Osteocyte (in vitro differentiated cells): ENCODE measurements at regions not wholly inside any gene's neighbourhood (a gene's known extent, or its start where the extent isn't known, plus 50 kb on each side); places are given as distances from the start of the nearest gene placed in this dataset.

ENCODE experiments used
- DNase-seq: peaks from one replicate; pipeline ENCODE4 v3.0.0; 2021; ENCODE audit warnings: mixed read lengths; ENCODE audit not compliant: unreplicated experiment; ENCODE audit errors: extremely low spot score
- H3K27ac Mint-ChIP-seq: one replicate; pipeline ENCODE4 v1.8.0; 2021; ENCODE audit warnings: mild to moderate bottlenecking, mixed read lengths; ENCODE audit not compliant: unreplicated experiment
- H3K27me3 Mint-ChIP-seq: one replicate; pipeline ENCODE4 v1.8.0; 2021; ENCODE audit warnings: mixed read lengths; ENCODE audit not compliant: unreplicated experiment
- H3K36me3 Mint-ChIP-seq: one replicate; pipeline ENCODE4 v1.8.0; 2021; ENCODE audit warnings: mixed read lengths; ENCODE audit not compliant: unreplicated experiment
- H3K4me1 Mint-ChIP-seq: one replicate; pipeline ENCODE4 v1.8.0; 2021; ENCODE audit warnings: mixed read lengths; ENCODE audit not compliant: unreplicated experiment
- H3K4me3 Mint-ChIP-seq: one replicate; pipeline ENCODE4 v1.8.0; 2021; ENCODE audit warnings: mild to moderate bottlenecking, moderate library complexity, mixed read lengths; ENCODE audit not compliant: unreplicated experiment
- H3K9me3 Mint-ChIP-seq: one replicate; pipeline ENCODE4 v1.8.0; 2021; ENCODE audit warnings: mixed read lengths; ENCODE audit not compliant: unreplicated experiment
- TF ChIP-seq, protein P1 (sequence below): fragments of 200-600 bp; sonication (generic); IDR thresholded peaks from 2 replicates; pipeline ENCODE4 v1.5.0; 2021; ENCODE audit warnings: antibody characterized with exemption, mild to moderate bottlenecking, moderate library complexity

DNA sequence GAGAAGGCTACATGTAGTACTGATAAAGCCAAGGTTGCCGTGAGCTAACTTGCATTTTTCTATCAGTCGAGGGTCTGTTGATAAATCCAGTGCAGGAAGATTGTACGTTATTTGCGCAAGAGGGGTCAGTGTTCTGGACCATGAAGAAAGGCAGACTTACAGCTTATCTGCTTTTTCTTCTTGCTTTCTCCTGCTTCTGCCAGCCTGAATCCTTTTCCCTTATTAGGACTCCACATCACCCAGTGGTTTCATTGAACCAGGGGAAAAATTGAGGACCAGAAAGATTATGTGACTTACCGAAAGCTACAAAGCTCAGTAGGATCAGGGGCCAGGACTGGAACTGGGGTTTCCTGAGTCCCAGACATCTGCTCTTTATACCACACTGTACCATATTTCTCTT, 534.6 kb upstream of the BRINP1 start:
- no peak overlapping the region for H3K4me3 Mint-ChIP-seq
- H3K27me3 Mint-ChIP-seq: no peaks in the 10 kb centered on the region
- no peaks in the 10 kb centered on the region for H3K36me3 Mint-ChIP-seq
- peaks cover 20% of the 10 kb centered on the region for H3K9me3 Mint-ChIP-seq
- DNase-seq: no peak
- H3K4me1 Mint-ChIP-seq: no peaks in the 10 kb centered on the region
- TF ChIP-seq, protein P1, sequence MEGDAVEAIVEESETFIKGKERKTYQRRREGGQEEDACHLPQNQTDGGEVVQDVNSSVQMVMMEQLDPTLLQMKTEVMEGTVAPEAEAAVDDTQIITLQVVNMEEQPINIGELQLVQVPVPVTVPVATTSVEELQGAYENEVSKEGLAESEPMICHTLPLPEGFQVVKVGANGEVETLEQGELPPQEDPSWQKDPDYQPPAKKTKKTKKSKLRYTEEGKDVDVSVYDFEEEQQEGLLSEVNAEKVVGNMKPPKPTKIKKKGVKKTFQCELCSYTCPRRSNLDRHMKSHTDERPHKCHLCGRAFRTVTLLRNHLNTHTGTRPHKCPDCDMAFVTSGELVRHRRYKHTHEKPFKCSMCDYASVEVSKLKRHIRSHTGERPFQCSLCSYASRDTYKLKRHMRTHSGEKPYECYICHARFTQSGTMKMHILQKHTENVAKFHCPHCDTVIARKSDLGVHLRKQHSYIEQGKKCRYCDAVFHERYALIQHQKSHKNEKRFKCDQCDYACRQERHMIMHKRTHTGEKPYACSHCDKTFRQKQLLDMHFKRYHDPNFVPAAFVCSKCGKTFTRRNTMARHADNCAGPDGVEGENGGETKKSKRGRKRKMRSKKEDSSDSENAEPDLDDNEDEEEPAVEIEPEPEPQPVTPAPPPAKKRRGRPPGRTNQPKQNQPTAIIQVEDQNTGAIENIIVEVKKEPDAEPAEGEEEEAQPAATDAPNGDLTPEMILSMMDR: no peak
- H3K27ac Mint-ChIP-seq: no peak overlapping the region

DNA sequence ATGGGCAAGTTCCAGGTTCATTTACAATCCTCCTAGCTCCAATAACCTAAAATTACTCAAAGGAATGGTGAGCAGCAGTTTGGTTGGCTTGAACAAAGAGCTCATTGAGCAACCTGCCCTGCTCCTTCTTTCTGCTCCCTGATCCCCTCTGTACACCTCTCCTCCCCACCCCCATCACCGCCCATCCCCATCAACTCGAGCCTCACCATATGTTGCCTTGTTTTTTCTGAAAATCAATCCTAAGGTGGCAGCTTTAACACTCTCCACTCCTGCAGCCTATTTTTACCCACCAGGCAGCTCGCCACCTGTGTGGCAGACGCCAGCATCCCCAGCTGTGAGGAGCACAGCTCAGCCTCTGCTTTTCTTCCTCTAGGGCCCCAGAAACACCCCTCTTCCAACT, 533.4 kb upstream of the BRINP1 start:
- no peaks in the 10 kb centered on the region for H3K36me3 Mint-ChIP-seq
- H3K4me3 Mint-ChIP-seq: no peak overlapping the region
- TF ChIP-seq, protein P1: no peak
- no peaks in the 10 kb centered on the region for H3K4me1 Mint-ChIP-seq
- peaks cover 13% of the 10 kb centered on the region for H3K9me3 Mint-ChIP-seq
- DNase-seq: no peak
- no peaks in the 10 kb centered on the region for H3K27me3 Mint-ChIP-seq
- no peak overlapping the region for H3K27ac Mint-ChIP-seq

DNA sequence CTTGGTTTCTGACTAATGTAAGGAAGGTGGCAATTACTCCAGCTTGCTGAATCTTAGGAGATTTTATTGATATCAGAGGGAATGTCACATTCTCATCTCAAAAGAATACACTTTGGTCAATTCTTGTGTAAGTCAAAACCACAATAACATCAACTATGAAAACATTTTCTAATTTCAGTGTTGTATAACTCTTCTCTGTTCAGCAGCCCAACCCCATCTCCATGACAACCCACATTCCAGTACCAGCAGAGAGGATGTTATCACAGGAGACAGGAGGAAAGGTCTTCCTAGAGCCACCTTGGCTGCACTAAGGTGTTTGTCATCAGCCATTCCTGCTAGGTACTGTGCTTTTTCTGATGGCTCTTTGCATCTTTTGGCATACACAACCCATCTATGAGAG, 529.1 kb upstream of the BRINP1 start:
- Mint-ChIP-seq H3K4me1 (no peaks in the 10 kb centered on the region), H3K36me3 (no peaks in the 10 kb centered on the region), H3K27ac (no peak overlapping the region), H3K27me3 (no peaks in the 10 kb centered on the region), H3K4me3 (no peak overlapping the region), H3K9me3 (peaks cover 5% of the 10 kb centered on the region)
- TF ChIP-seq, protein P1: no peak
- DNase-seq: no peak

DNA sequence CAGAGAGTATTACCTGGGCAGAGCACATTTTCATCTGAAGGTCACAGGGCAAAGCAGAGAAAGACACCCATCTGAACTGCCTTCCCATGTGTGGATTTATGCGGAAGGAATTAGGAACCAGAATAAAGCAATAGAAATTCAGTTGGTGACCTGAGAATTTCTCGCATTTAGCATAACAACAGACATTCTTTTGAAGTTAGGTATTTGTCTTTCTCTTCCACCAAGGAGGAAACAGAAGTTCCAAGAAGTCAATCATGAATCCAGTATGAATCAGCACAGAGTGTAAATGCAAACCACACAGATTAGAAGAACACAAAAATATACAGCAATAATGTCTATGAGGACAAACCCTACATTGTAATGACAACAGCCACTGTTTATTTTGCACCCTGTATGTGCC, 515.2 kb upstream of the BRINP1 start:
- no peaks in the 10 kb centered on the region for H3K27me3 Mint-ChIP-seq
- TF ChIP-seq, protein P1: no peak
- no peaks in the 10 kb centered on the region for H3K4me1 Mint-ChIP-seq
- H3K9me3 Mint-ChIP-seq: no peaks in the 10 kb centered on the region
- no peak overlapping the region for H3K4me3 Mint-ChIP-seq
- no peak overlapping the region for H3K27ac Mint-ChIP-seq
- DNase-seq: no peak
- no peaks in the 10 kb centered on the region for H3K36me3 Mint-ChIP-seq

DNA sequence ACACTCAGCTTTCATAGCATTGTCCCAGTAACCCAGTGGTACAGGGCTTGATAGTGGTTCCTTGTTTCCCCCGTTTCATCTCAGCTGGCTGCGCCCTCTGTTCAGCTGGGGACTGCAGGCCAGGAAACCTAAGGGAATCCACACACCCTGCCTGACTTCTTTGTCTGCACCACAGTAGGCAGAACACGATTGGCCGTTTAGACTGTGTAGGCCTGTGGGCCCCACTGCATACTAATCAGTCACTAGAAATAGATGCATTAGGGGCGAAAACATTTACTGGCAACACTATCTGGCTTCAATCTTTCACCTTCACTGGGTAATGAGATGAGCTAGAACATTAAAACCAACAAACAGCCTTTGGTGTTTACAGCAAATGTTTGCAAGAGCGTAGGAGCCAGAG, 512.7 kb upstream of the BRINP1 start:
- Mint-ChIP-seq H3K9me3 (no peaks in the 10 kb centered on the region), H3K4me1 (no peaks in the 10 kb centered on the region), H3K27me3 (no peaks in the 10 kb centered on the region), H3K4me3 (no peak overlapping the region), H3K27ac (no peak overlapping the region), H3K36me3 (no peaks in the 10 kb centered on the region)
- TF ChIP-seq, protein P1: no peak
- no peak for DNase-seq
